ENCODE measurements at regions not wholly inside any gene's neighbourhood (a gene's known extent, or its start where the extent isn't known, plus 50 kb on each side); places are given as distances from the start of the nearest gene placed in this dataset.
"Not testable (repeated sequence)": the region's sequence is repeated elsewhere in the genome, so short reads cannot be mapped to it uniquely, and the experiment has no call there.

DNA sequence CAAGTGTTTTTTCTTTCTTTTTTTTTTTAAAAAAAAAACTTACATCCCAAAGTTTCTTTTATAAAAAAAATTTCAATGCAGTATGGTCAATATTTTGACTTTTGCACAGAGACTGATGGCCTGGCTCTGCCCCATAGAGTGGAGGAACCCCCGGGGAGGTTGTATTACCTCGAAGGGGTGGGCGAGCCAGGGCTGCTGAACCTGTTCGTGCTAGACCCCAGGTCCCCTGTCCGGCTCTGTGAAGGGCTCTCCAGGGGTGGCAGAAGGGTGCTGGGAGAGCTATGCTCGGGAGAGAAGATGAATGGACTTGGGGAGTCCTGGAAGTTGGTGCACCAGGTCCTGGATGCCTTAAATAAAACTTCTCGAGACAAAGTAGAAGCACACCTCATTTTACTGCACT lies 446.4 kb upstream of the KLF6 start:
- DNase-seq (ENCODE audit: low read depth in 2 of 2) = no peak

DNA sequence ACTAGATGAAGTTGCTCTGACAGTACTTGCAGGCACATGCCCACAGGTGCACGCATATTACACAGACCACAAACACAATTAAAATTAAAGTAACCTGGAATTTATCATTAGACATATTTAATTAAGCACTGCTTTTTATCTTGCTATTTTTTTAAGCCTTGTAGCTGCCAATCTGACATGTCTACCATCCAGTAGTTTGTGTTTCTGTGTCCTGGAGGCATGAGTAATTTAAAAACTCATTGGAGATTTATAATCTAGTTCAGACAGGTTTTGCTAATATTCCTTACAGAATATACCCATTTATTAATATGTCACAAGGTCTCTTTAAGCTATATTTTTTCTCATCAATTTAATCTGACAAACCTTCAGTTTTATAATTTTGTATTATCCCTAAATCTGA lies 445.0 kb upstream of the KLF6 start:
- no peak for DNase-seq (ENCODE audit: low read depth in 2 of 2)

- DNase-seq (ENCODE audit: low read depth in 2 of 2) = no peak
Observed at GRCh38 chr10:4229106-4229505, 444.1 kb upstream of the KLF6 start.

- no peak for DNase-seq (ENCODE audit: low read depth in 2 of 2)
Observed at GRCh38 chr10:4227586-4227985, 442.6 kb upstream of the KLF6 start.

DNA sequence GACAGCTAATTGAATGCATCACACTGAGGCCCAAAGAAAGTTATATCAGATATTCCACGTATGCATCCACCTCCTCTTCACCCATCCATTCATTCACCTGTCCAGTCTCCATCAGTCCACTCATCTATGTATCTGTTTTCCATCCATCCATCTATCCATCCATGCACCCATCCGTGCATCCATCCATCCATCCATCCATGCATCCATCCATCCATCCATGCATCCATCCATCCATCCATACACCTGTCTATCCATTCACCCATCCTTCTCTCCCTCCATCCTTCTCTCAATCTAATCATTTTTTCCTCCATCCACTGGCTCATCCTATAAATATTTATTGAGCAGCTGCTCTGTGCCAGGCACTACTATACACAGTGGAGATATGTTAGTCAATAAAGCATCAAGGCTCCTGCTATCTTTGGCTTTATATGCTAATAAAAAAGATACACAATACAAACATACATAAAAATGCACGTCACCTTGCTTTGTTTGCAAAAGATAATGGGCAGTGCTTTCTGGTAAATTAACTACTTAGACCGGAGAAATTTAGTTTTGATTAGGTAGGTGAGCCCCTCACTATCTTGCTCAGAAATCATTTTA lies 442.0 kb upstream of the KLF6 start:
- no peak for DNase-seq (ENCODE audit: low read depth in 2 of 2)

DNA sequence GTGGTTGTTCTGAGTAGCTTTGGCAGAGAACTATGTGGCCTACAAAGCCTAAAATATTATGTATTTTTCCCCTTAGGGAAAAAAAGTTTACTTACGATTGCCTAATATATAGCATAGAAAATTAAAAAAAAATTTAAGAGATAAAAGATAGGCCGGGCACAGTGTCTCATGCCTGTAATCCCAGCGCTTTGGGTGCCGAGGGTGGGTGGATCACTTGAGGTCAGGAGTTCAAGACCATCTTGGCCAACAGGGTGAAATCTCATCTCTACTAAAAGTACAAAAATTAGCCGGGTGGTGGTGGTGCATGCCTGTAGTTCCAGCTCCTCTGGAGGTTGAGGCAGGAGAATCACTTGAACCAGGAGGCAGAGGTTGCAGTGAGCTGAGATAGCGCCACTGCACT lies 439.2 kb upstream of the KLF6 start:
- no peak for DNase-seq (ENCODE audit: low read depth in 2 of 2)

DNA sequence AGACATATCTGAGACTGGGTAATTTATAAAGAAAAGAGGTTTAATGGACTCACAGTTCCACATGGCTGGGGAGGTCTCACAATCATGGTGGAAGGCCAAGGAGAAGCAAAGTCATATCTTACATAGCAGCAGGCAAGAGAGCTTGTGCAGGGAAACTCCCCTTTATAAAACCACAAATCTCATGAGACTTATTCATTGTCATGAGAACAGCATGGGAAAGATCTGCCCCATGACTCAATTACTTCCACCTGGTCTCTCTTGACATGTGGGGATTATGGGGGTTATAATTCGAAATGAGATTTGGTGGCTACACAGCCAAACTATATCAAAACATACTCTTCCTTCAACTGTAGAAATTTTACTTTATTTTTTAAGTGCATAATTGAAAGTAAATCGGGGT lies 436.3 kb upstream of the KLF6 start:
- DNase-seq (ENCODE audit: low read depth in 2 of 2) = not testable (repeated sequence)

- no peak for DNase-seq (ENCODE audit: low read depth in 2 of 2)
Observed at GRCh38 chr10:4219901-4220300, 434.9 kb upstream of the KLF6 start.

GRCh38 chr10:4217653-4218052 lies 432.6 kb upstream of the KLF6 start:
- DNase-seq (ENCODE audit: low read depth in 2 of 2) = no peak

DNA sequence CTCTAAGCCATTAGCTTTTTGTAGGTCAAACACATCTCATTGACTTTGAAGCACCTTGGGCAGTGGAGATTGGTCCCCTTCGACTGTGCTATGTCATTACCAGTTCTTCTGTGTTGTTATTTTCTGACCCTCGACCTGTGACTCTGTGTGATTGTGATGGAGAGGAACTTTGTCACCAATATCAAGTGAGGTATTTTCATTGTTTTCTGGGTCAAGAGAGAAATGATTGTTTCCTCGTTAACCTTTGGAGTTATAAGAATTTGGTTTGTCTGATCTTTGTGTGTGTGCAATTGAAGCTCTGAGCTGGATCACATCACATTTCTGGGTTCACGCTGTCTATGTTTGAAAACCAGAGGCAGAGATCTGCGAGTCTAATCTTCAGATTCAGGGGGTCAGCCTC lies 432.2 kb upstream of the KLF6 start:
- DNase-seq (ENCODE audit: low read depth in 2 of 2) = no peak

DNA sequence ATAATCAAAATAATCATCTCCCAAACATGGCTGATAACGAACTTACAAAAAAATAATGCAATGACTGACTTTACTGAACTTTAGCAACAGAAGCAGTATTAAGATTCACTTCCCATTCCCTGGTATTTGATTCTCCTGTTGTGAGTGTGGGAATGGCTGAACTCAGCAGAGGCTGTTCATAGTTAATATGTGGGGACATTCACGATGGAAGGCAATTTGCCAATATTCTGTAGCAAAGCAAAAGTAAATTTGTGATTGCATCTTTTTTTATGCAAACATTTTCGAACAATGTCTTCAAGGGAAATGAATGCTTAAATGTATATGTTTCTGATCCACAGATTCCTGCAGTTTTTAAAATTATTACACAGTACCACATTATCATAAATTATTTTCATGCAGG lies 431.7 kb upstream of the KLF6 start:
- no peak for DNase-seq (ENCODE audit: low read depth in 2 of 2)

GRCh38 chr10:4215963-4216575 lies 431.1 kb upstream of the KLF6 start:
- no peak for DNase-seq (ENCODE audit: low read depth in 2 of 2)

DNA sequence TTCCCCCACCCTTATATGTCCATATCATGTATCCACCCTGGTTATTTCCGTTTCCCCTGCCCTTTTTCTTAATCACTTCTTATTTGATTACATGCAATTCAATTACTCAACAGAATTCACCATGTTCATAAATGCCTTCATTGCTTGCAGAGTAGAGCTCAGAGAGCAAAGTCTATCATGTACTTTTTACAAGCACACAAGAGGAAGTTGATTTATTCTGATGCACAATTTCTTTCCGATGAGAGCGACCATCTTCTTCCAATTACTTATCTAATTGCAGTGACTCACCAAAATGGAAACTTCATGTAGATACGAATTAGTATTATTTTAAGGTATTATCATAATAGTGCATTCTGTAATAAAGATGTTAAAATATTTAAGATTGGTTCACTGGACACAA lies 430.5 kb upstream of the KLF6 start:
- no peak for DNase-seq (ENCODE audit: low read depth in 2 of 2)

DNA sequence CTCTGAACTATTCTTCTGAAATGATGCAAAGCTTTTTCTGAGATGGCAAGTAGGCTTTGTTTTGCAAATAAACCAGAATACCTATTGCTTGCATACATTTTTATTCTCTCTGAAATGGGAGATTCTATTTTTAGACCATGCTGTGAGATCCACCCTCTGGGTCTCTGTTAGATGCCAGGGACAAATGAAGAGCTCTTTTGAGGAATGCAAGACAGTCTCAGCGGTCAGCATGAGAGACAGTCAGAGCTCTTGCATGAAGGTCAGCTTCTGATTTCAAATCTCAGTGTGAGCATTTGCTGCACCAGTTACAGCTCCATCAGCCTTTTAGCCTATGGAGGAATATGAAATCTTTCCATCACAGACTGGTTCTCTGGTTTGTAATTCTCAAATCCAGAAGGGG lies 429.9 kb upstream of the KLF6 start:
- no peak for DNase-seq (ENCODE audit: low read depth in 2 of 2)

DNA sequence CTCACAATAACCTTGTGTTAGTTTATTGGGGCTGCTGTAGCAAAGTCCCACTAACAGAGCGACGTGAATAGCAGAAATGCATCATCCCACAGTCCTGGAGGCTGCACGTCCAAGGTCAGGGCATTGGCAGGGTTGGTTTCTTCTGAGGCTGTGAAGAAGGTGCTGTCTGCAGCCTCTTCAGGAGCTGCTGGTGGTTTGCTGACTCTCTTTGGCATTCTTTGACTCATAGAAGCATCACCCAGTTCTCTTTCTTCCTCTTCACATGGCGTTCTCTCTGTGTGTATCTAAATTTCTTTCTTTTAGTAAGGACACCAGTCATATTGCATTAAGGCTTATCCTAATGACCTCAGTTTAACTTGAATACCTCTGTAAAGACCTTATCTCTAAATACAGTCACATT lies 428.4 kb upstream of the KLF6 start:
- DNase-seq (ENCODE audit: low read depth in 2 of 2) = no peak

DNA sequence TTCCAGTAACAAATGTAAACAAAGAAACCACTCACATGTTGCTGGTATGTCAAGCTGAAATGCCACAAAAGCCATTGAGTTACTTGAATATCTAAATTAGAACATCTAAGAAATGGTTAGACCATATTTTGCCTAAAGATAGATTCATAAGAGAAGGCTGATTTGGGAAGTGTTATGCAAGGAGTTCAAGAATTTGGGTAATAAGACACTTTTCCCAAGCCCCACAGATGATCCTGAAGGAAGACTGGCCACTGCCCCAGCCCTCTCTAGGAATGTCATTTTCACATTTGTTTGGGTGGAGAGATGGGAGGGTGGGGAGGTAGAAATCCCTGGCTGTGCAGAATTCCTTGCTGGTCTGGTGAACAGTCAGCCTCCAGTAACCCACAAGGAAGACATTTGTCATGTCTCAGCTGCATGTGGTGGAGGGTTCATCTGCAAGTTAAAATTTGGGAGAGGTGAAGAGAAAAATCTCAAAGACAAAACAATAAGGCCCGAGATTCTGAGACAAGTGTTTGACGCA lies 427.2 kb upstream of the KLF6 start:
- DNase-seq (ENCODE audit: low read depth in 2 of 2) = no peak

GRCh38 chr10:4208499-4208898 lies 423.5 kb upstream of the KLF6 start:
- DNase-seq (ENCODE audit: low read depth in 2 of 2) = no peak

- no peak for DNase-seq (ENCODE audit: low read depth in 2 of 2)
Observed at GRCh38 chr10:4205113-4205512, 420.1 kb upstream of the KLF6 start.

- DNase-seq (ENCODE audit: low read depth in 2 of 2) = no peak
Observed at GRCh38 chr10:4202938-4203337, 417.9 kb upstream of the KLF6 start.

GRCh38 chr10:4201866-4202825 lies 417.1 kb upstream of the KLF6 start:
- DNase-seq (ENCODE audit: low read depth in 2 of 2) = peak; percentile 21 to 34

DNA sequence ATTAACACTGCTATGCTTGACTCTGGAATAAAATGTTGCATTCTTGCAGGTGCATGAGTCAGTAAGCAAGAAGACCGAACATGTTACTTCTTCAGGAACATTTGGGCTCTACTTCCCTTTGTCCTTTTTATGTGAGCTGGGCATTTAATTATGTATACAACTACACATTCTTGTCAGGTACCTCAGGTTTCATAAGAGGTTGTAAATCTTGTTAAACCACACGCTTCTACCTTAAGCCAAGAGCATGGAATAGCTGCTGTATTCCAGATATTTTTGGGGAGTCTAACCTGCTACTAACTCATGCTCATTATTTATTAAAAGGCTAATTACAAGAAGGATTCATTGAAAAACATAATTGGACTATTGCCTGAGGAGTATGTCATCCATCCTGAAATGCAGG lies 414.2 kb upstream of the KLF6 start:
- DNase-seq (ENCODE audit: low read depth in 2 of 2) = no peak

GRCh38 chr10:4198216-4198615 lies 413.2 kb upstream of the KLF6 start:
- DNase-seq (ENCODE audit: low read depth in 2 of 2) = no peak

DNA sequence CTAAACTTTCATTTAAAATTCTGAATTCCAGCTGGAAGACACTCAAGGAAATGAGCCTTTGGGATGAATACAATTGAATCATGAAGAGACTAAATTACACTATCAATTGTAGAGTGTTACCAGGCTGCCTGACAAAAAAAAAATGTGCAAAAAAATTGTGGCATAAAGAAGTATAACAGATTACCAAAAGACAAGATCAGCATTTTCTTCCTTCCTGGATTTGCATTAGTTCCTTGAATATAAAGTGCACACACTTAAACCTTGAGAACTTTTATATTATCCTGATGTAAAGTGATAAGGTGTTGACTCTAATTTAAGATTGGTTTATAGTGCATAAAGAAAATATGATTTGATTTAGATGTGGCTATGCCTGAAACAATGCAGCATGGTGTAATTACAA lies 412.7 kb upstream of the KLF6 start:
- no peak for DNase-seq (ENCODE audit: low read depth in 2 of 2)

Measured in fibroblast of skin of left biceps (primary cell).